Activated naive CD8-positive, alpha-beta T cell treated with anti-CD3 and anti-CD28 coated beads, Interleukin-2, amount 10 ng/mL, durations not matched to agents 7 days and 5 days (primary cell): ENCODE measurements at regions not wholly inside any gene's neighbourhood (a gene's known extent, or its start where the extent isn't known, plus 50 kb on each side); places are given as distances from the start of the nearest gene placed in this dataset.

ENCODE experiments used
- ATAC-seq: fragments of 150-1000 bp; cut with Tn5 transposase; one replicate; pipeline ENCODE4 v1.10.0; 2021; ENCODE audit warnings: low read depth, moderate library complexity
- POLR2A ChIA-PET: fragments of 350-600 bp; sonication (Branson Sonifier 250); formaldehyde crosslinking; loops from one replicate; lab custom pipeline; 2021; ENCODE audit warnings: antibody characterized with exemption; lab: Charles Lee
- DNase-seq: peaks from one replicate; pipeline ENCODE4 v3.0.0; 2021
- H3K27ac Mint-ChIP-seq: one replicate; pipeline ENCODE4 v1.8.0; 2022; ENCODE audit warnings: mild to moderate bottlenecking, mixed read lengths
- H3K27me3 Mint-ChIP-seq: one replicate; pipeline ENCODE4 v1.8.0; 2022; ENCODE audit warnings: mild to moderate bottlenecking, moderate library complexity, mixed read lengths
- H3K36me3 Mint-ChIP-seq: one replicate; pipeline ENCODE4 v1.8.0; 2021; ENCODE audit warnings: mild to moderate bottlenecking, mixed read lengths
- H3K4me1 Mint-ChIP-seq: one replicate; pipeline ENCODE4 v1.8.0; 2021; ENCODE audit warnings: mixed read lengths
- H3K4me3 Mint-ChIP-seq: one replicate; pipeline ENCODE4 v1.8.0; 2022; ENCODE audit warnings: mild to moderate bottlenecking, moderate library complexity, mixed read lengths
- H3K9me3 Mint-ChIP-seq: one replicate; pipeline ENCODE4 v1.8.0; 2021; ENCODE audit warnings: mixed read lengths

- Mint-ChIP-seq H3K9me3 (peaks cover 3% of the 10 kb centered on the region), H3K36me3 (no peaks in the 10 kb centered on the region), H3K27me3 (no peaks in the 10 kb centered on the region), H3K4me3 (no peak overlapping the region), H3K4me1 (no peaks in the 10 kb centered on the region), H3K27ac (no peak overlapping the region)
- POLR2A ChIA-PET, result no interaction called here
- DNase-seq (no peak), ATAC-seq (no peak)
Observed at GRCh38 chr22:47653921-47654320, 891.5 kb downstream of the TBC1D22A start.

GRCh38 chr22:47651216-47651987, 889.0 kb downstream of the TBC1D22A start:
- Mint-ChIP-seq H3K4me1 (no peaks in the 10 kb centered on the region), H3K27me3 (no peaks in the 10 kb centered on the region), H3K9me3 (peaks cover 3% of the 10 kb centered on the region), H3K4me3 (no peak overlapping the region), H3K27ac (no peak overlapping the region), H3K36me3 (no peaks in the 10 kb centered on the region)
- ATAC-seq (no peak), DNase-seq (no peak)
- POLR2A ChIA-PET, result no interaction called here

- H3K4me1 Mint-ChIP-seq, result no peaks in the 10 kb centered on the region
- no peak for ATAC-seq
- H3K9me3 Mint-ChIP-seq, result no peaks in the 10 kb centered on the region
- POLR2A ChIA-PET, result no interaction called here
- H3K27me3 Mint-ChIP-seq, result no peaks in the 10 kb centered on the region
- H3K4me3 Mint-ChIP-seq, result no peak overlapping the region
- DNase-seq, result no peak
- no peak overlapping the region for H3K27ac Mint-ChIP-seq
- no peaks in the 10 kb centered on the region for H3K36me3 Mint-ChIP-seq
Observed at GRCh38 chr22:47647720-47648119, 885.3 kb downstream of the TBC1D22A start.

- H3K27ac Mint-ChIP-seq, result no peak overlapping the region
- no peaks in the 10 kb centered on the region for H3K4me1 Mint-ChIP-seq
- POLR2A ChIA-PET, result no interaction called here
- H3K27me3 Mint-ChIP-seq, result no peaks in the 10 kb centered on the region
- ATAC-seq, result no peak
- no peaks in the 10 kb centered on the region for H3K36me3 Mint-ChIP-seq
- no peak overlapping the region for H3K4me3 Mint-ChIP-seq
- H3K9me3 Mint-ChIP-seq, result peaks cover 2% of the 10 kb centered on the region
- DNase-seq, result no peak
Observed at GRCh38 chr22:47647181-47647580, 884.7 kb downstream of the TBC1D22A start.

GRCh38 chr22:47645923-47646322, 883.5 kb downstream of the TBC1D22A start:
- H3K36me3 Mint-ChIP-seq, result no peaks in the 10 kb centered on the region
- POLR2A ChIA-PET, result no interaction called here
- no peak overlapping the region for H3K27ac Mint-ChIP-seq
- no peak for ATAC-seq
- no peak overlapping the region for H3K4me3 Mint-ChIP-seq
- H3K4me1 Mint-ChIP-seq, result no peaks in the 10 kb centered on the region
- H3K9me3 Mint-ChIP-seq, result peaks cover 2% of the 10 kb centered on the region
- no peak for DNase-seq
- no peaks in the 10 kb centered on the region for H3K27me3 Mint-ChIP-seq

GRCh38 chr22:47645450-47645914, 883.0 kb downstream of the TBC1D22A start:
- Mint-ChIP-seq H3K27me3 (no peaks in the 10 kb centered on the region), H3K36me3 (no peaks in the 10 kb centered on the region), H3K27ac (no peak overlapping the region), H3K9me3 (peaks cover 2% of the 10 kb centered on the region), H3K4me1 (no peaks in the 10 kb centered on the region), H3K4me3 (no peak overlapping the region)
- DNase-seq (no peak), ATAC-seq (no peak)
- POLR2A ChIA-PET, result no interaction called here

- Mint-ChIP-seq H3K27ac (no peak overlapping the region), H3K9me3 (peaks cover 5% of the 10 kb centered on the region), H3K27me3 (no peaks in the 10 kb centered on the region), H3K4me3 (no peak overlapping the region), H3K36me3 (no peaks in the 10 kb centered on the region), H3K4me1 (no peaks in the 10 kb centered on the region)
- POLR2A ChIA-PET, result no interaction called here
- ATAC-seq, result no peak
- DNase-seq, result no peak
Observed at GRCh38 chr22:47634347-47634746, 871.9 kb downstream of the TBC1D22A start.

- H3K36me3 Mint-ChIP-seq, result no peaks in the 10 kb centered on the region
- POLR2A ChIA-PET, result no interaction called here
- DNase-seq (no peak), ATAC-seq (no peak)
- no peaks in the 10 kb centered on the region for H3K4me1 Mint-ChIP-seq
- no peak overlapping the region for H3K4me3 Mint-ChIP-seq
- no peaks in the 10 kb centered on the region for H3K27me3 Mint-ChIP-seq
- H3K9me3 Mint-ChIP-seq, result peaks cover 2% of the 10 kb centered on the region
- no peak overlapping the region for H3K27ac Mint-ChIP-seq
Observed at GRCh38 chr22:47633111-47633510, 870.7 kb downstream of the TBC1D22A start.

GRCh38 chr22:47632701-47633100, 870.3 kb downstream of the TBC1D22A start:
- H3K4me3 Mint-ChIP-seq, result no peak overlapping the region
- no peak for ATAC-seq
- POLR2A ChIA-PET, result no interaction called here

GRCh38 chr22:47631571-47632102, 869.2 kb downstream of the TBC1D22A start:
- peaks cover 2% of the 10 kb centered on the region for H3K9me3 Mint-ChIP-seq
- ATAC-seq (no peak), DNase-seq (no peak)
- no peaks in the 10 kb centered on the region for H3K27me3 Mint-ChIP-seq
- H3K36me3 Mint-ChIP-seq, result no peaks in the 10 kb centered on the region
- POLR2A ChIA-PET, result no interaction called here
- no peak overlapping the region for H3K4me3 Mint-ChIP-seq
- H3K27ac Mint-ChIP-seq, result no peak overlapping the region
- H3K4me1 Mint-ChIP-seq, result no peaks in the 10 kb centered on the region

More at GRCh38 chr22:47632701-47633100, 870.3 kb downstream of the TBC1D22A start:
- no peaks in the 10 kb centered on the region for H3K27me3 Mint-ChIP-seq
- no peak overlapping the region for H3K27ac Mint-ChIP-seq
- no peak for DNase-seq
- H3K9me3 Mint-ChIP-seq, result peaks cover 2% of the 10 kb centered on the region
- no peaks in the 10 kb centered on the region for H3K36me3 Mint-ChIP-seq
- H3K4me1 Mint-ChIP-seq, result no peaks in the 10 kb centered on the region

GRCh38 chr22:47630741-47631534, 868.5 kb downstream of the TBC1D22A start:
- no peaks in the 10 kb centered on the region for H3K4me1 Mint-ChIP-seq
- no peak overlapping the region for H3K27ac Mint-ChIP-seq
- no peaks in the 10 kb centered on the region for H3K36me3 Mint-ChIP-seq
- no peaks in the 10 kb centered on the region for H3K27me3 Mint-ChIP-seq
- POLR2A ChIA-PET, result no interaction called here
- DNase-seq (no peak), ATAC-seq (no peak)
- H3K9me3 Mint-ChIP-seq, result peaks cover 2% of the 10 kb centered on the region
- H3K4me3 Mint-ChIP-seq, result no peak overlapping the region

- no peak for ATAC-seq
- POLR2A ChIA-PET, result no interaction called here
- H3K27me3 Mint-ChIP-seq, result no peaks in the 10 kb centered on the region
- H3K9me3 Mint-ChIP-seq, result no peaks in the 10 kb centered on the region
- no peak overlapping the region for H3K27ac Mint-ChIP-seq
- no peak for DNase-seq
- H3K4me1 Mint-ChIP-seq, result no peaks in the 10 kb centered on the region
- H3K36me3 Mint-ChIP-seq, result no peaks in the 10 kb centered on the region
- no peak overlapping the region for H3K4me3 Mint-ChIP-seq
Observed at GRCh38 chr22:47629791-47630655, 867.6 kb downstream of the TBC1D22A start.

GRCh38 chr22:47629273-47629711, 866.8 kb downstream of the TBC1D22A start:
- DNase-seq (no peak), ATAC-seq (no peak)
- Mint-ChIP-seq H3K9me3 (no peaks in the 10 kb centered on the region), H3K27ac (no peak overlapping the region), H3K4me3 (no peak overlapping the region), H3K27me3 (no peaks in the 10 kb centered on the region), H3K36me3 (no peaks in the 10 kb centered on the region), H3K4me1 (no peaks in the 10 kb centered on the region)
- POLR2A ChIA-PET, result no interaction called here
